Cardiac septum (tissue), 1 donor: ENCODE measurements at regions not wholly inside any gene's neighbourhood (a gene's known extent, or its start where the extent isn't known, plus 50 kb on each side); places are given as distances from the start of the nearest gene placed in this dataset.
"Not testable (repeated sequence)": the region's sequence is repeated elsewhere in the genome, so short reads cannot be mapped to it uniquely, and the experiment has no call there.

Experiments used
- DNase-seq: peaks from one replicate; pipeline ENCODE4 v3.0.0-alpha.2; 2020; ENCODE audit warnings: low spot score
- intact Hi-C: fragments of 100-400 bp; cut with DNase I; formaldehyde crosslinking; loops from one replicate; pipeline ENCODE4 v1.14.0; 2022
- donor health status: DM: no; HTN: no; CAD: no.

- DNase-seq = no peak
- intact Hi-C loops = no loop called here
Measured at GRCh38 chr12:67091204-67091603, 178.0 kb upstream of the CAND1 start.

GRCh38 chr12:67091678-67092077 lies 177.5 kb upstream of the CAND1 start:
- DNase-seq = no peak
- intact Hi-C loops = no loop called here

- DNase-seq, intact Hi-C loops: not testable (repeated sequence)
Measured at GRCh38 chr12:67092934-67093333, 176.2 kb upstream of the CAND1 start.

- no peak for DNase-seq
- intact Hi-C loops = no loop called here
Measured at GRCh38 chr12:67096533-67097318, 172.4 kb upstream of the CAND1 start.

- no peak for DNase-seq
- intact Hi-C loops = no loop called here
Measured at GRCh38 chr12:67099858-67100257, 169.3 kb upstream of the CAND1 start.

GRCh38 chr12:67103521-67103920 lies 165.6 kb upstream of the CAND1 start:
- no peak for DNase-seq
- intact Hi-C loops = no loop called here

GRCh38 chr12:67107235-67107634 lies 161.9 kb upstream of the CAND1 start:
- no peak for DNase-seq
- intact Hi-C loops = no loop called here

- intact Hi-C loops = no loop called here
- DNase-seq = no peak
Measured at GRCh38 chr12:67107751-67108269, 161.3 kb upstream of the CAND1 start.

GRCh38 chr12:67110345-67110744 lies 158.8 kb upstream of the CAND1 start:
- DNase-seq, intact Hi-C loops: not testable (repeated sequence)

GRCh38 chr12:67111182-67111581 lies 158.0 kb upstream of the CAND1 start:
- intact Hi-C loops = no loop called here
- DNase-seq = no peak

- intact Hi-C loops = no loop called here
- DNase-seq = no peak
Measured at GRCh38 chr12:67112586-67112985, 156.6 kb upstream of the CAND1 start.

GRCh38 chr12:67116134-67116533 lies 153.0 kb upstream of the CAND1 start:
- no peak for DNase-seq
- intact Hi-C loops = no loop called here

- no peak for DNase-seq
- intact Hi-C loops = no loop called here
Measured at GRCh38 chr12:67122584-67122983, 146.6 kb upstream of the CAND1 start.

- intact Hi-C loops = no loop called here
- DNase-seq = no peak
Measured at GRCh38 chr12:67137256-67137655, 131.9 kb upstream of the CAND1 start.

GRCh38 chr12:67141296-67142018 lies 127.7 kb upstream of the CAND1 start:
- no peak for DNase-seq
- intact Hi-C loops = no loop called here

- no peak for DNase-seq
- intact Hi-C loops = no loop called here
Measured at GRCh38 chr12:67145692-67146091, 123.5 kb upstream of the CAND1 start.

- DNase-seq = no peak
- intact Hi-C loops = no loop called here
Measured at GRCh38 chr12:67147030-67147429, 122.1 kb upstream of the CAND1 start.

- DNase-seq = no peak
- intact Hi-C loops = no loop called here
Measured at GRCh38 chr12:67147447-67147846, 121.7 kb upstream of the CAND1 start.

- intact Hi-C loops = no loop called here
- DNase-seq = no peak
Measured at GRCh38 chr12:67148265-67148664, 120.9 kb upstream of the CAND1 start.

GRCh38 chr12:67151886-67152285 lies 117.3 kb upstream of the CAND1 start:
- intact Hi-C loops = no loop called here
- no peak for DNase-seq

- DNase-seq = no peak
- intact Hi-C loops = no loop called here
Measured at GRCh38 chr12:67152451-67152850, 116.7 kb upstream of the CAND1 start.
